Endothelial cell of umbilical vein (primary cell): ENCODE measurements at regions not wholly inside any gene's neighbourhood (a gene's known extent, or its start where the extent isn't known, plus 50 kb on each side); places are given as distances from the start of the nearest gene placed in this dataset.

Experiments used
- BruUV-seq: library from RNA; stranded (reverse); fragments of 400-500 nt; replicated peaks from 2 replicates; lab custom pipeline; 2021; lab: Mats Ljungman, UMichigan
- CTCF ChIA-PET: fragments of 300-600, 350-600 bp; sonication (Branson Sonifier 250); formaldehyde crosslinking; loops from one replicate; lab custom pipeline; 2021; ENCODE audit warnings: antibody characterized with exemption, inconsistent platforms; lab: Charles Lee
- POLR2A ChIA-PET: fragments of 300-600, 350-600 bp; sonication (Branson Sonifier 250); formaldehyde crosslinking; loops from one replicate; lab custom pipeline; 2021; ENCODE audit warnings: antibody characterized with exemption, inconsistent platforms; lab: Charles Lee
- DNase-seq: peaks from one replicate; pipeline ENCODE4 v3.0.0-alpha.2; 2011; ENCODE audit warnings: low read depth, low spot score
- FAIRE-seq: peaks from 2 replicates; lab custom pipeline; 2011; peaks lifted over from hg19 to GRCh38; lab: Jason Lieb, UNC
- H2AFZ ChIP-seq: 2 replicates; pipeline ENCODE4 v1.6.0; 2012; ENCODE audit warnings: low read depth, low read length, control low read depth, inconsistent platforms
- H3K27ac ChIP-seq: 2 replicates; pipeline ENCODE4 v1.5.1; 2011; ENCODE audit warnings: low read depth, mild to moderate bottlenecking, control low read depth, low read length, moderate library complexity; ENCODE audit not compliant: insufficient read depth
- H3K27me3 ChIP-seq, 2 experiments: 2 replicates each; pipeline versions ENCODE4 v1.6.0 to v1.6.1; 2011; ENCODE audit warnings: low read length in 2 of 2, mixed read lengths in 1 of 2; ENCODE audit not compliant: control insufficient read depth in 2 of 2, insufficient read depth in 2 of 2
- H3K36me3 ChIP-seq, 2 experiments: 2 replicates in 1 of 2; 3 replicates in 1 of 2; pipeline ENCODE4 v1.5.1; 2011; ENCODE audit warnings: low read length in 2 of 2, mild to moderate bottlenecking in 1 of 2, moderate library complexity in 1 of 2; ENCODE audit not compliant: control insufficient read depth in 2 of 2, insufficient read depth in 2 of 2; ENCODE audit errors: extremely low read depth in 1 of 2
- H3K4me1 ChIP-seq: 3 replicates; pipeline ENCODE4 v1.5.1; 2011; ENCODE audit warnings: mild to moderate bottlenecking, low read length; ENCODE audit not compliant: control insufficient read depth, insufficient read depth; ENCODE audit errors: extremely low read depth
- H3K4me2 ChIP-seq: 2 replicates; pipeline ENCODE4 v1.6.1; 2011; ENCODE audit warnings: low read length, control low read depth, mixed read lengths; ENCODE audit not compliant: insufficient read depth
- H3K4me3 ChIP-seq, 3 experiments: fragments of 200-600 bp in 1 of 3; sonication (generic), shearing (Covaris generic) in 1 of 3; replicated peaks in 1 of 3; 2 replicates each; pipeline ENCODE4 v1.5.1; 2011 to 2016; ENCODE audit warnings: control low read depth in 3 of 3, low read length in 3 of 3, mild to moderate bottlenecking in 2 of 3, inconsistent platforms in 1 of 3, low read depth in 1 of 3, moderate library complexity in 1 of 3; ENCODE audit not compliant: insufficient read depth in 1 of 3
- H3K79me2 ChIP-seq: 2 replicates; pipeline ENCODE4 v1.6.0; 2012; ENCODE audit warnings: low read length, inconsistent platforms; ENCODE audit not compliant: control insufficient read depth, insufficient read depth
- H3K9ac ChIP-seq: replicated peaks from 2 replicates; pipeline ENCODE3; 2011; ENCODE audit warnings: low read length, control low read depth; ENCODE audit not compliant: insufficient read depth; ENCODE audit errors: extremely low read depth
- H3K9me1 ChIP-seq: replicated peaks from 3 replicates; pipeline ENCODE4 v1.6.0; 2011; ENCODE audit warnings: mild to moderate bottlenecking, low read length; ENCODE audit not compliant: control insufficient read depth, insufficient read depth; ENCODE audit errors: extremely low read depth
- H3K9me3 ChIP-seq: replicated peaks from 2 replicates; pipeline ENCODE4 v1.5.1; 2012; ENCODE audit warnings: low read length, inconsistent platforms; ENCODE audit not compliant: control insufficient read depth, insufficient read depth
- H4K20me1 ChIP-seq: replicated peaks from 2 replicates; pipeline ENCODE3; 2011; ENCODE audit warnings: mild to moderate bottlenecking, low read length; ENCODE audit not compliant: control insufficient read depth, insufficient read depth; ENCODE audit errors: extremely low read depth
- EZH2 ChIP-seq: IDR thresholded peaks from 2 replicates; pipeline ENCODE4 v1.6.1; 2012; ENCODE audit warnings: borderline replicate concordance, low read depth, mild to moderate bottlenecking, moderate library complexity, low read length, inconsistent platforms; ENCODE audit not compliant: severe bottlenecking
- FOS ChIP-seq: IDR thresholded peaks from 2 replicates; pipeline ENCODE4 v1.6.1; 2011; ENCODE audit warnings: mild to moderate bottlenecking, low read length, moderate library complexity, borderline replicate concordance; ENCODE audit not compliant: insufficient read depth
- GATA2 ChIP-seq: IDR thresholded peaks from 2 replicates; pipeline ENCODE4 v1.7.0; 2011; ENCODE audit warnings: low read depth, mild to moderate bottlenecking, moderate library complexity, mixed read lengths, low read length; ENCODE audit not compliant: insufficient read length, insufficient read depth
- JUN ChIP-seq: IDR thresholded peaks from 2 replicates; pipeline ENCODE4 v1.6.1; 2011; ENCODE audit warnings: borderline replicate concordance, low read depth; ENCODE audit not compliant: insufficient read length, insufficient read depth
- MAX ChIP-seq: IDR thresholded peaks from 2 replicates; pipeline ENCODE4 v1.6.1; 2011; ENCODE audit not compliant: insufficient read depth, insufficient read length
- MYC ChIP-seq: IDR thresholded peaks from one replicate; pipeline ENCODE4 v1.6.1; 2011; ENCODE audit warnings: mild to moderate bottlenecking, low read depth, low read length
- POLR2A ChIP-seq: IDR thresholded peaks from 2 replicates; pipeline ENCODE4 v1.6.1; 2012; ENCODE audit warnings: low read depth, mild to moderate bottlenecking, control low read depth, low read length
- POLR2AphosphoS5 ChIP-seq: IDR thresholded peaks from 2 replicates; pipeline ENCODE4 v1.6.1; 2012; ENCODE audit warnings: low read depth, mild to moderate bottlenecking, control low read depth, low read length, moderate library complexity; ENCODE audit not compliant: insufficient read depth
- dilution Hi-C: fragments of 300-500 bp; cut with MboI; formaldehyde crosslinking; loops from one replicate; pipeline ENCODE4 v1.15.0; 2019; ENCODE audit warnings: low sequenced_read_pairs; ENCODE audit not compliant: extremely low pct_ligation_motif_present
- intact Hi-C: fragments of 100-400 bp; cut with micrococcal nuclease; formaldehyde crosslinking; loops from one replicate; pipeline ENCODE4 v1.10.0; 2022
- TF ChIP-seq, protein P1 (sequence below), 2 donors: IDR thresholded peaks; 1 replicate in 1 of 2; 2 replicates in 1 of 2; pipeline ENCODE4 v1.5.1; 2011; ENCODE audit warnings: low read length in 2 of 2, mild to moderate bottlenecking in 2 of 2, moderate library complexity in 2 of 2, control low read depth in 1 of 2, inconsistent platforms in 1 of 2, low read depth in 1 of 2; ENCODE audit not compliant: insufficient read depth in 1 of 2; ENCODE audit errors: extremely low read depth in 1 of 2

DNA sequence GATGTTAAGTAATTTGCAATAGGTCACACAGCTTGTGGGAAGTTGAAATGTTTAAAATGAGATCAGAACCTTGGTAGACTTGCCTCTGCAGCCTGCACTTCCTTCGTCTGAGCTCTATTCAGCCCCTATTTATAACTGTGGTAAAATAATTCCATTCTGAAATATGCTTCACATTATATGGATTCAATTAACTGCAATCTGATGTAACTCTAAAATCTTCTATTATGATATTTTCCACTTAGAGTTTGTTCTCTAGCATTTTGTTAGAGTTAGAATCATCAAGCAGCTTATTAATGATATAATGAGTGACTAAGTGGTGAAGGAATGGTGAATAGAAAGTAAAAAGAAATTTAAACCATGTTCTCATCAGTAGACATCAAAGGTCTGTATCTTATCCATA lies 139.6 kb upstream of the ARHGAP28 start:
- FAIRE-seq = no peak
- no peaks in the 10 kb centered on the region for H3K27me3 ChIP-seq
- H3K36me3 ChIP-seq = no peaks in the 10 kb centered on the region
- TF ChIP-seq EZH2 = no peak
- no peak for TF ChIP-seq POLR2A
- TF ChIP-seq POLR2AphosphoS5 = no peak
- no peak for TF ChIP-seq MAX
- no peak for TF ChIP-seq JUN
- TF ChIP-seq, protein P1, sequence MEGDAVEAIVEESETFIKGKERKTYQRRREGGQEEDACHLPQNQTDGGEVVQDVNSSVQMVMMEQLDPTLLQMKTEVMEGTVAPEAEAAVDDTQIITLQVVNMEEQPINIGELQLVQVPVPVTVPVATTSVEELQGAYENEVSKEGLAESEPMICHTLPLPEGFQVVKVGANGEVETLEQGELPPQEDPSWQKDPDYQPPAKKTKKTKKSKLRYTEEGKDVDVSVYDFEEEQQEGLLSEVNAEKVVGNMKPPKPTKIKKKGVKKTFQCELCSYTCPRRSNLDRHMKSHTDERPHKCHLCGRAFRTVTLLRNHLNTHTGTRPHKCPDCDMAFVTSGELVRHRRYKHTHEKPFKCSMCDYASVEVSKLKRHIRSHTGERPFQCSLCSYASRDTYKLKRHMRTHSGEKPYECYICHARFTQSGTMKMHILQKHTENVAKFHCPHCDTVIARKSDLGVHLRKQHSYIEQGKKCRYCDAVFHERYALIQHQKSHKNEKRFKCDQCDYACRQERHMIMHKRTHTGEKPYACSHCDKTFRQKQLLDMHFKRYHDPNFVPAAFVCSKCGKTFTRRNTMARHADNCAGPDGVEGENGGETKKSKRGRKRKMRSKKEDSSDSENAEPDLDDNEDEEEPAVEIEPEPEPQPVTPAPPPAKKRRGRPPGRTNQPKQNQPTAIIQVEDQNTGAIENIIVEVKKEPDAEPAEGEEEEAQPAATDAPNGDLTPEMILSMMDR (IDR thresholded peaks at IDR 0.05; ENCODE audit: extremely low read depth in 1 of 2, insufficient read depth in 1 of 2, low read depth in 1 of 2, low read length in 2 of 2) = no peak
- TF ChIP-seq FOS = no peak
- TF ChIP-seq GATA2 = no peak
- TF ChIP-seq MYC = no peak
- BruUV-seq = no TSS peak
- ChIA-PET POLR2A (no interaction called here), CTCF (interaction anchor here (1.8 kb wide), 1 partner anchor 296 kb away, joined by 6 read pairs; no protein-coding TSS in a partner anchor)
- no peaks in the 10 kb centered on the region for H3K79me2 ChIP-seq
- dilution Hi-C loops = no loop called here
- no peak overlapping the region for H3K4me3 ChIP-seq
- H3K9ac ChIP-seq = no peak overlapping the region
- H3K4me2 ChIP-seq = no peak overlapping the region
- H2AFZ ChIP-seq = no peak overlapping the region
- H3K27ac ChIP-seq = no peak overlapping the region
- intact Hi-C loops = no loop called here
- DNase-seq = no peak
- H3K9me3 ChIP-seq = no peaks in the 10 kb centered on the region
- H4K20me1 ChIP-seq = no peaks in the 10 kb centered on the region
- H3K9me1 ChIP-seq = no peaks in the 10 kb centered on the region
- no peaks in the 10 kb centered on the region for H3K4me1 ChIP-seq
